ENCODE measurements at regions not wholly inside any gene's neighbourhood (a gene's known extent, or its start where the extent isn't known, plus 50 kb on each side); places are given as distances from the start of the nearest gene placed in this dataset.

- no peak for TF ChIP-seq CTCF (IDR thresholded peaks at IDR 0.05)
- TF ChIP-seq POLR2A (IDR thresholded peaks at IDR 0.05; ENCODE audit: low read length) = no peak
These were observed 358.0 kb downstream of the MSX2 start for GRCh38 chr5:175082346-175082745.

All from A549 (cell line).